Ovary (tissue), 7 donors: ENCODE measurements at regions not wholly inside any gene's neighbourhood (a gene's known extent, or its start where the extent isn't known, plus 50 kb on each side); places are given as distances from the start of the nearest gene placed in this dataset.
A peak's percentile ranks its signal among the peaks of the same experiment; 100 is the strongest.

Experiments
- DNase-seq, 5 donors: peaks; one replicate each; pipeline ENCODE4 v3.0.0-alpha.2; 2019 to 2020
- H3K27ac ChIP-seq, 2 donors: fragments of 200-600 bp; one replicate each; pipeline versions ENCODE4 v1.5.1 to v1.8.0; 2019 to 2022
- H3K27me3 ChIP-seq: fragments of 200-600 bp; one replicate; pipeline ENCODE4 v1.8.0; 2022
- H3K36me3 ChIP-seq: fragments of 200-600 bp; sonication (generic); one replicate; pipeline ENCODE4 v1.5.1; 2019
- H3K4me1 ChIP-seq: one replicate; pipeline ENCODE4 v1.8.1; 2013; ENCODE audit warnings: mild to moderate bottlenecking, moderate library complexity; ENCODE audit not compliant: insufficient read depth
- H3K4me3 ChIP-seq: fragments of 200-600 bp; sonication (generic); one replicate; pipeline ENCODE4 v1.5.1; 2017
- H3K9me3 ChIP-seq, 2 donors: fragments of 200-600 bp in 1 of 2; sonication (generic) in 1 of 2; one replicate each; pipeline versions ENCODE4 v1.5.1 to v1.8.1; 2013 to 2019; ENCODE audit warnings: mild to moderate bottlenecking in 1 of 2, moderate library complexity in 1 of 2
- EP300 ChIP-seq: sonication (generic); formaldehyde crosslinking; IDR thresholded peaks from one replicate; pipeline ENCODE4 v1.6.1; 2017; ENCODE audit warnings: antibody characterized with exemption
- POLR2A ChIP-seq: fragments of 450-650 bp; IDR thresholded peaks from one replicate; pipeline ENCODE4 v1.6.1; 2017; ENCODE audit warnings: antibody characterized with exemption, mild to moderate bottlenecking, moderate library complexity
- WGBS, 3 donors: extraction: QIAGEN DNeasy Blood & Tissue Kit in 1 of 3; methylation state at CpG; one replicate each; pipeline versions ENCODE4 v1.1.5 to v1.1.7; 2013 to 2017; 5-methylcytosine and 5-hydroxymethylcytosine counted together
- intact Hi-C, 4 donors: fragments of 100-400 bp; cut with DNase I; formaldehyde crosslinking; loops; one replicate each; pipeline versions ENCODE4 v1.11.0 to v1.15.1; 2022 to 2023
- TF ChIP-seq, protein P1 (sequence below), 3 donors: fragments of 450-650 bp in 2 of 3; fragments of 200-600 bp in 1 of 3; IDR thresholded peaks; one replicate each; pipeline versions ENCODE4 v1.5.1 to v1.8.0; 2016 to 2022; ENCODE audit warnings: antibody characterized with exemption in 3 of 3, mild to moderate bottlenecking in 1 of 3
- donor health status: DM: no; HTN: no; CAD: no; lungs with moderate emphysema.
- donor health status: DM: no; HTN: no; CAD: no.
- donor health status: Bipolar disorder and iron deficiency.
- donor health status: DM: no; HTN: no; CAD: no.
- donor health status: DM: yes; HTN: yes; CAD: no.

DNA sequence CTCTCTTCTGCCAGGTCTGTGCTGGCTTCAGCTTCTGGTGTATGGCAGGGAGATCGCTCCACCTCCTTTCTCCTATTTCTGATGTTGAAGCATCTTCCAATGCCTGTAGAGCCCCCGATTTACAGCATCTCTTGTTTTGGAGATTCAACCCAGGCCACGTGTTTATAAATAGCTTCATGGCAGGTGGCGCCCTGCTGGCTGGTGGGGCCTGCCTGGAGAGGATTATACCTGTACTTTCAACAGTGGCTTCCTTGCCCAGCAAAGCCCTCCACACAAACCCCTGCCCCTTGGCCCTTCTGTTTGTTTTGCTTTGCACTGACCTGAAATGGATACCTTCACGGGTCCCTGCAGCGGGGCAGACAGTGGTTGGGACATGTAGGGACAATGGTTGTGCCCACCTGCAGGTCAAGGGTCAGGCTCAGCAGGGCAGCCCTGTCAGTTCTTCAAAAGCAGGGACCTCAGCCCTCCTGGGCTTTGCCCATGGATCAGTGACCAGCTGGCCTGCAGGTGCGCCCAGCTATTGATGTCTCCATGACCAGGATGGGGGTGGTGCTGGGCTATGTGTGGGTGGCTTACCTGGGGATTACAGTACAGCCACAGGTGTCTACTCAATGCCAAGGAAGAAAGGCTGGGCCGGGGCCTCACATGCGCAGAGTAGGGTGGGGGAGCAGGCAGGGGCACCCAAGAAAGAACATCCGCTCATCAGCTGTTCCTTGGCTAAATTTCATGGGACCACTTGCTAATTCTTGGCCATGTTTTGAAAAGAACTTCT, 112.7 kb upstream of the PRR23C start:
- H3K27me3 ChIP-seq = no peaks in the 10 kb centered on the region
- H3K36me3 ChIP-seq = no peaks in the 10 kb centered on the region
- no peaks in the 10 kb centered on the region for H3K9me3 ChIP-seq
- H3K27ac ChIP-seq = no peak overlapping the region
- H3K4me3 ChIP-seq = no peak overlapping the region
- 85 to 92% (median 91%) methylated on average over 10 of the region's 10 CpGs for WGBS, 3 donors
- no peaks in the 10 kb centered on the region for H3K4me1 ChIP-seq
- DNase-seq = no peak
- intact Hi-C loops = no loop called here
- no peak for TF ChIP-seq POLR2A

DNA sequence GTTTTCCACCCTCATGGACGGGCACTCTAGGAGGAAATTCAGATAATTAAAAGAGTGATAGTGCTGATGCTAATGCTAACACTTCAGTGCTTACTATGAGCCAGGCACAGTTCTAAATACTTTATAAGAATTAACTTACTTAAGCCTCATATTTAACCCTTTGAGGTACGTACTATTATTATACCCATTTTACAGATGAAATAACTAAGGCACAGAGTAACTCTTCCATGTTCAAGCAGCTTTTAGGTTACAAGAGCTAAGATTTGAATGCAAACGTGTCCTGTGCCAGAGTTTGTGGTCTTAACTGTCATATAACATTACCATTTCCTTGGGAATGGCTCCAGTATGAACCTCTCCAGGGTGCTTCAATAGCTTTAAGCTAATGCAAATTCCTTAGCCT, 114.7 kb upstream of the PRR23C start:
- no peaks in the 10 kb centered on the region for H3K27me3 ChIP-seq
- no peak for DNase-seq
- TF ChIP-seq, protein P1, sequence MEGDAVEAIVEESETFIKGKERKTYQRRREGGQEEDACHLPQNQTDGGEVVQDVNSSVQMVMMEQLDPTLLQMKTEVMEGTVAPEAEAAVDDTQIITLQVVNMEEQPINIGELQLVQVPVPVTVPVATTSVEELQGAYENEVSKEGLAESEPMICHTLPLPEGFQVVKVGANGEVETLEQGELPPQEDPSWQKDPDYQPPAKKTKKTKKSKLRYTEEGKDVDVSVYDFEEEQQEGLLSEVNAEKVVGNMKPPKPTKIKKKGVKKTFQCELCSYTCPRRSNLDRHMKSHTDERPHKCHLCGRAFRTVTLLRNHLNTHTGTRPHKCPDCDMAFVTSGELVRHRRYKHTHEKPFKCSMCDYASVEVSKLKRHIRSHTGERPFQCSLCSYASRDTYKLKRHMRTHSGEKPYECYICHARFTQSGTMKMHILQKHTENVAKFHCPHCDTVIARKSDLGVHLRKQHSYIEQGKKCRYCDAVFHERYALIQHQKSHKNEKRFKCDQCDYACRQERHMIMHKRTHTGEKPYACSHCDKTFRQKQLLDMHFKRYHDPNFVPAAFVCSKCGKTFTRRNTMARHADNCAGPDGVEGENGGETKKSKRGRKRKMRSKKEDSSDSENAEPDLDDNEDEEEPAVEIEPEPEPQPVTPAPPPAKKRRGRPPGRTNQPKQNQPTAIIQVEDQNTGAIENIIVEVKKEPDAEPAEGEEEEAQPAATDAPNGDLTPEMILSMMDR (IDR thresholded peaks at IDR 0.05) = no peak
- TF ChIP-seq POLR2A (no peak), EP300 (no peak)
- H3K4me3 ChIP-seq = no peak overlapping the region
- intact Hi-C loops = no loop called here
- H3K27ac ChIP-seq = no peak overlapping the region
- no peaks in the 10 kb centered on the region for H3K9me3 ChIP-seq
- WGBS, 3 donors = 76 to 78% (median 76%) methylated on average over 3 of the region's 3 CpGs
- H3K36me3 ChIP-seq = no peaks in the 10 kb centered on the region
- no peaks in the 10 kb centered on the region for H3K4me1 ChIP-seq

DNA sequence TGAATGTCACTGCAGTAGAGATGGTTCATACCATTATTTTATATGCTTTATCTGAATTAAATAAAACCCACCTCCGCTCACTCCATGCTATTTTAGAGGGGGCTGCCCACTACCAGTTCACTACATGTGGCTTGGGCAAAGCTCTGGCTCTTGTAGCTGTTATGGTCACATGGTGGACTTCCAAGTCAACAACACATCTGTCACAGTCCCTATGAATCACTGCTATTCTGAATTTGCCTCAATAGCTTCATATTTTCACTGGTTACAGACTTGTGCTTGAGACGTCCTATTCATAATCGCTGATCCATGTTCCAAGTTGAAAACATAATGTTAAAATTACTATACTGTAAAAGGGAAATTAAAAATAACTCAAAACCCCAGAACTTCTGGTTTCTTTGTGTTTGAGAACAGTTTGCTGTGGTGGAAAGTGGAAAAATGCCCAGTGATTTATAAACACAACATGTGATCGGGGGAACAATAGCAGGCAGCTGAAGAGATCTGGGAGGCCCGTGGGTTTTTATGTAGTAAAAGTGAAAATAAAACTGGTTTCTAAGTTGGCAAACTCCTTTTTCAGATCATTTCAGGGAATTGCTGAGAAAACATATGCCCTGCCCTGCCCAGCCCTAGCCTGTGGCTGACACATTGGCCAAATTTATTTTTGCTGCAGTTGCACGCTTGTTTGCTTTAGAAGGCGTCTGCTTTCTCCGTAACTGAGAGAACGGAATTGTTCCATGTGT, 128.8 kb upstream of the PRR23C start:
- 11 to 16% (median 12%) methylated on average over 9 of the region's 9 CpGs for WGBS, 3 donors
- intact Hi-C loops = no loop called here
- DNase-seq = peak in 3 of 5 donors; percentile 30 to 47 (median 37)

DNA sequence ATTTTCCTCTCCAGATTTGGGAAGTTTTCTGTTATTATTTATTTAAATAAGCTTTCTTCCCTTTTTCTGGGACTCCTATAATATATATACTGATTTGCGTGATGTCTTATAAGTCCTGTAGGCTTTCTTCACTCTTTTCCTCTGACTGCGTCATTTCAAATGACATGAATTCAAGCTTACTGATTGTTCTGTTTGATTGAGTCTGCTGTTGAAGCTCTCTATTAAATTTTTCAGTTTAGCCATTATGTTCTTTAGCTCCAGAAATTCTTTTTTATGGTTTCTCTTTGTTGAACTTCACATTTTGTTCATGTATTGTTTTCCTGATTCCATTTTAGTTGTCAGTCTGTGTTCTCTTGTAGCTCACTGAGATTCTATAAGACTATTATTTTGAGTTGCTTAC, 135.8 kb upstream of the PRR23C start:
- Histone ChIP-seq H3K27ac (no peak overlapping the region), H3K4me3 (no peak overlapping the region), H3K4me1 (peaks cover 10% of the 10 kb centered on the region), H3K9me3 (no peaks in the 10 kb centered on the region), H3K36me3 (no peaks in the 10 kb centered on the region), H3K27me3 (no peaks in the 10 kb centered on the region)
- intact Hi-C loops = loop anchor here in 1 of 4 donors (5.0 kb wide), 1 partner anchor 37 kb away; no protein-coding TSS in a partner anchor
- no peak for DNase-seq
- TF ChIP-seq EP300 (no peak), POLR2A (no peak)
- TF ChIP-seq, protein P1 (IDR thresholded peaks at IDR 0.05) = no peak
- 98 to 100% (median 98%) methylated on average over 2 of the region's 2 CpGs for WGBS, 3 donors

More for the DNA sequence above, 128.8 kb upstream of the PRR23C start:
- Histone ChIP-seq H3K4me3 (peak overlapping the region; percentile 27), H3K27me3 (no peaks in the 10 kb centered on the region), H3K9me3 (no peaks in the 10 kb centered on the region), H3K27ac (peak overlapping the region in 1 of 2 donors; percentile 33), H3K4me1 (peaks cover 2% of the 10 kb centered on the region), H3K36me3 (no peaks in the 10 kb centered on the region)
- TF ChIP-seq, protein P1 (IDR thresholded peaks at IDR 0.05) = no peak
- TF ChIP-seq EP300 (no peak), POLR2A (no peak)
